SK-N-SH treated with all-trans-retinoic acid at 6 μM for 48 hours (cell line): ENCODE measurements at regions not wholly inside any gene's neighbourhood (a gene's known extent, or its start where the extent isn't known, plus 50 kb on each side); places are given as distances from the start of the nearest gene placed in this dataset.

Experiments
- ATAC-seq: fragments of 200-7000 bp; cut with Tn5 transposase; 3 replicates; pipeline ENCODE4 v1.9.1; 2020; ENCODE audit warnings: mild to moderate bottlenecking, moderate library complexity
- ARNTL ChIP-seq: fragments of 450-650 bp; formaldehyde crosslinking; IDR thresholded peaks from 2 replicates; pipeline ENCODE4 v1.5.0; 2020; ENCODE audit warnings: low read depth, mild to moderate bottlenecking, moderate library complexity, borderline replicate concordance
- BACH2 ChIP-seq: fragments of 250-450 bp; sonication (Bioruptor Pico); IDR thresholded peaks from 2 replicates; pipeline ENCODE4 v1.9.0; 2021; ENCODE audit warnings: mild to moderate bottlenecking, borderline replicate concordance
- CREB5 ChIP-seq: fragments of 250-450 bp; sonication (Bioruptor Pico); IDR thresholded peaks from 2 replicates; pipeline ENCODE4 v1.5.1; 2020; ENCODE audit warnings: low read depth, mild to moderate bottlenecking, moderate library complexity
- CSDC2 ChIP-seq: fragments of 250-450 bp; sonication (Bioruptor Pico); IDR thresholded peaks from 2 replicates; pipeline ENCODE4 v1.5.0; 2020; ENCODE audit warnings: mild to moderate bottlenecking, moderate library complexity
- CSRNP3 ChIP-seq: fragments of 250-450 bp; sonication (Bioruptor Pico); IDR thresholded peaks from 2 replicates; pipeline ENCODE4 v1.5.1; 2021; ENCODE audit warnings: mild to moderate bottlenecking, moderate library complexity
- ESRRG ChIP-seq: fragments of 250-450 bp; sonication (Bioruptor Pico); IDR thresholded peaks from 2 replicates; pipeline ENCODE4 v1.6.1; 2021; ENCODE audit warnings: mild to moderate bottlenecking
- GLIS3 ChIP-seq: fragments of 250-450 bp; sonication (Bioruptor Pico); IDR thresholded peaks from 2 replicates; pipeline ENCODE4 v1.5.0; 2020; ENCODE audit warnings: mild to moderate bottlenecking, moderate library complexity
- PPARA ChIP-seq: fragments of 250-450 bp; sonication (Bioruptor Pico); IDR thresholded peaks from 2 replicates; pipeline ENCODE4 v1.5.0; 2020; ENCODE audit warnings: mild to moderate bottlenecking, borderline replicate concordance
- SNAI2 ChIP-seq: fragments of 250-450 bp; sonication (Bioruptor Pico); IDR thresholded peaks from 2 replicates; pipeline ENCODE4 v1.5.0; 2020; ENCODE audit warnings: mild to moderate bottlenecking, moderate library complexity
- TCF4 ChIP-seq: fragments of 250-450 bp; sonication (Bioruptor Pico); IDR thresholded peaks from 2 replicates; pipeline ENCODE4 v1.8.0; 2021; ENCODE audit warnings: mild to moderate bottlenecking, moderate library complexity, borderline replicate concordance
- TOX ChIP-seq: fragments of 250-450 bp; sonication (Bioruptor Pico); IDR thresholded peaks from 2 replicates; pipeline ENCODE4 v1.8.0; 2021; ENCODE audit warnings: mild to moderate bottlenecking, moderate library complexity, borderline replicate concordance
- TSHZ2 ChIP-seq: fragments of 250-450 bp; sonication (Bioruptor Pico); IDR thresholded peaks from 2 replicates; pipeline ENCODE4 v1.5.0; 2020; ENCODE audit warnings: mild to moderate bottlenecking, moderate library complexity
- ZC3H10 ChIP-seq: fragments of 250-450 bp; sonication (Bioruptor Pico); IDR thresholded peaks from 2 replicates; pipeline ENCODE4 v1.5.1; 2021; ENCODE audit warnings: mild to moderate bottlenecking, moderate library complexity
- ZFP3 ChIP-seq: fragments of 250-450 bp; sonication (Bioruptor Pico); IDR thresholded peaks from 2 replicates; pipeline ENCODE4 v1.5.0; 2020; ENCODE audit warnings: mild to moderate bottlenecking, moderate library complexity
- ZFP30 ChIP-seq: fragments of 450-650 bp; formaldehyde crosslinking; IDR thresholded peaks from 2 replicates; pipeline ENCODE4 v1.5.0; 2022; ENCODE audit warnings: mild to moderate bottlenecking, moderate library complexity
- ZNF565 ChIP-seq: fragments of 450-650 bp; formaldehyde crosslinking; conservative IDR thresholded peaks from 2 replicates; pipeline ENCODE4 v1.5.0; 2020; ENCODE audit warnings: low read depth, mild to moderate bottlenecking, moderate library complexity
- ZNF70 ChIP-seq: fragments of 450-650 bp; formaldehyde crosslinking; IDR thresholded peaks from 2 replicates; pipeline ENCODE4 v1.5.0; 2020; ENCODE audit warnings: mild to moderate bottlenecking, moderate library complexity
- ZNF8 ChIP-seq: fragments of 450-650 bp; formaldehyde crosslinking; IDR thresholded peaks from 2 replicates; pipeline ENCODE4 v1.5.0; 2020; ENCODE audit warnings: mild to moderate bottlenecking, moderate library complexity
- TF ChIP-seq, protein P1 (sequence below): fragments of 250-450 bp; sonication (Bioruptor Pico); IDR thresholded peaks from 2 replicates; pipeline ENCODE4 v1.8.0; 2020; ENCODE audit warnings: mild to moderate bottlenecking, moderate library complexity, borderline replicate concordance
- TF ChIP-seq, protein P2 (sequence below): fragments of 250-450 bp; sonication (Bioruptor Pico); IDR thresholded peaks from 2 replicates; pipeline ENCODE4 v1.8.0; 2021; ENCODE audit warnings: low read depth, mild to moderate bottlenecking, moderate library complexity, borderline replicate concordance

DNA sequence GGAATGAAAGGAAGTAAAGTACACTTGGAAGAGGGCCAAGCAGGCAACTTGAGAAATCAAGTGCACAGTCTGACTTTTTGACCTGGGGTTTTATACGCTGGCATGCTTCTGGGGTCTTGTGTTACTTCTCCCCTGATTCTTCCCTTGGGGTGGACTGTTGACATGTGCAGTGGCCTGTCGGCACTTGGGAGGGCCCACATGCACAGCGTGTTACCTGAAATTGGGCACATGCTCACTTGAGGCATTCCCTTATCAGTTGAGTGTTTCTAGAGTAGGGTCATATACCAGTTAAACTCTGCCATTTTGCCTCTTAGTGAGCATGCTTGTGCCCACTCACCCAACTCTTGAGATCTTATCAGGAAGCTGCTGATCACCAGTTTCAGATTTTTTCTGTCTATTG, 329.1 kb upstream of the SOX2 start:
- no peak for ATAC-seq
- no peak for TF ChIP-seq TSHZ2 (CRISPR knock-in tag)

DNA sequence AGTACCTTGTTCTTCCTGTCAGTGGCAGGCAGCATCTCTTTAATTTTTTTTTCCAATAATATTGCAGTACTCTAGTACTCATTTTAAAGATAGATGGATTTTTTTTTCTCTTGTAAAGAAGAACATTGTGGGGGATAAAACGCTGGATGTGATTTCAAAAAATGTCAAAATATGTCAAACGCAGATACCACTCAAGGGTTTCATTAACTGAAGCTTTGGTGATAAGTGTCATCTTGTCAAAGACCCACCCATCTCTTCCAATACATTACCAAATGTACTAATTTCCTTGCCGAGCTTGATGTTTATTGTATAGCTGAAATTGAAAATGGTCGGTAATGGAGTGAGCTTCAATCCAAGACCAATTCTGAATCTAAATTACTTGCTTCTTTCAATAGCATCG, 332.4 kb upstream of the SOX2 start:
- TF ChIP-seq CREB5 (CRISPR knock-in tag) (no peak), ZNF70 (CRISPR knock-in tag) (no peak), CSDC2 (CRISPR knock-in tag) (no peak), CSRNP3 (no peak), GLIS3 (CRISPR knock-in tag) (no peak), PPARA (CRISPR knock-in tag) (no peak), ESRRG (CRISPR knock-in tag) (no peak)
- no peak for ATAC-seq

GRCh38 chr3:181369637-181370036, 342.1 kb upstream of the SOX2 start:
- no peak for TF ChIP-seq TSHZ2 (CRISPR knock-in tag)
- TF ChIP-seq BACH2 (CRISPR knock-in tag): no peak
- no peak for TF ChIP-seq TOX (CRISPR knock-in tag)
- no peak for TF ChIP-seq ESRRG (CRISPR knock-in tag)
- no peak for TF ChIP-seq CSDC2 (CRISPR knock-in tag)
- no peak for TF ChIP-seq CREB5 (CRISPR knock-in tag)
- TF ChIP-seq, protein P1, sequence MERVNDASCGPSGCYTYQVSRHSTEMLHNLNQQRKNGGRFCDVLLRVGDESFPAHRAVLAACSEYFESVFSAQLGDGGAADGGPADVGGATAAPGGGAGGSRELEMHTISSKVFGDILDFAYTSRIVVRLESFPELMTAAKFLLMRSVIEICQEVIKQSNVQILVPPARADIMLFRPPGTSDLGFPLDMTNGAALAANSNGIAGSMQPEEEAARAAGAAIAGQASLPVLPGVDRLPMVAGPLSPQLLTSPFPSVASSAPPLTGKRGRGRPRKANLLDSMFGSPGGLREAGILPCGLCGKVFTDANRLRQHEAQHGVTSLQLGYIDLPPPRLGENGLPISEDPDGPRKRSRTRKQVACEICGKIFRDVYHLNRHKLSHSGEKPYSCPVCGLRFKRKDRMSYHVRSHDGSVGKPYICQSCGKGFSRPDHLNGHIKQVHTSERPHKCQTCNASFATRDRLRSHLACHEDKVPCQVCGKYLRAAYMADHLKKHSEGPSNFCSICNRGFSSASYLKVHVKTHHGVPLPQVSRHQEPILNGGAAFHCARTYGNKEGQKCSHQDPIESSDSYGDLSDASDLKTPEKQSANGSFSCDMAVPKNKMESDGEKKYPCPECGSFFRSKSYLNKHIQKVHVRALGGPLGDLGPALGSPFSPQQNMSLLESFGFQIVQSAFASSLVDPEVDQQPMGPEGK (CRISPR knock-in tag): no peak
- TF ChIP-seq CSRNP3: no peak
- TF ChIP-seq PPARA (CRISPR knock-in tag): no peak
- TF ChIP-seq ZFP30 (CRISPR knock-in tag): no peak
- TF ChIP-seq ZFP3 (CRISPR knock-in tag): no peak
- no peak for TF ChIP-seq SNAI2
- TF ChIP-seq ARNTL (CRISPR knock-in tag): no peak
- no peak for TF ChIP-seq ZC3H10 (CRISPR knock-in tag)
- TF ChIP-seq, protein P2, sequence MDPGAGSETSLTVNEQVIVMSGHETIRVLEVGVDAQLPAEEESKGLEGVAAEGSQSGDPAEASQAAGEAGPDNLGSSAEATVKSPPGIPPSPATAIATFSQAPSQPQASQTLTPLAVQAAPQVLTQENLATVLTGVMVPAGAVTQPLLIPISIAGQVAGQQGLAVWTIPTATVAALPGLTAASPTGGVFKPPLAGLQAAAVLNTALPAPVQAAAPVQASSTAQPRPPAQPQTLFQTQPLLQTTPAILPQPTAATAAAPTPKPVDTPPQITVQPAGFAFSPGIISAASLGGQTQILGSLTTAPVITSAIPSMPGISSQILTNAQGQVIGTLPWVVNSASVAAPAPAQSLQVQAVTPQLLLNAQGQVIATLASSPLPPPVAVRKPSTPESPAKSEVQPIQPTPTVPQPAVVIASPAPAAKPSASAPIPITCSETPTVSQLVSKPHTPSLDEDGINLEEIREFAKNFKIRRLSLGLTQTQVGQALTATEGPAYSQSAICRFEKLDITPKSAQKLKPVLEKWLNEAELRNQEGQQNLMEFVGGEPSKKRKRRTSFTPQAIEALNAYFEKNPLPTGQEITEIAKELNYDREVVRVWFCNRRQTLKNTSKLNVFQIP (CRISPR knock-in tag): no peak
- TF ChIP-seq ZNF8 (CRISPR knock-in tag): no peak
- no peak for TF ChIP-seq TCF4
- TF ChIP-seq ZNF565: no peak
- TF ChIP-seq, all 23 proteins: peak for 0
- ATAC-seq: no peak
